ENCODE measurements at regions not wholly inside any gene's neighbourhood (a gene's known extent, or its start where the extent isn't known, plus 50 kb on each side); places are given as distances from the start of the nearest gene placed in this dataset.

DNA sequence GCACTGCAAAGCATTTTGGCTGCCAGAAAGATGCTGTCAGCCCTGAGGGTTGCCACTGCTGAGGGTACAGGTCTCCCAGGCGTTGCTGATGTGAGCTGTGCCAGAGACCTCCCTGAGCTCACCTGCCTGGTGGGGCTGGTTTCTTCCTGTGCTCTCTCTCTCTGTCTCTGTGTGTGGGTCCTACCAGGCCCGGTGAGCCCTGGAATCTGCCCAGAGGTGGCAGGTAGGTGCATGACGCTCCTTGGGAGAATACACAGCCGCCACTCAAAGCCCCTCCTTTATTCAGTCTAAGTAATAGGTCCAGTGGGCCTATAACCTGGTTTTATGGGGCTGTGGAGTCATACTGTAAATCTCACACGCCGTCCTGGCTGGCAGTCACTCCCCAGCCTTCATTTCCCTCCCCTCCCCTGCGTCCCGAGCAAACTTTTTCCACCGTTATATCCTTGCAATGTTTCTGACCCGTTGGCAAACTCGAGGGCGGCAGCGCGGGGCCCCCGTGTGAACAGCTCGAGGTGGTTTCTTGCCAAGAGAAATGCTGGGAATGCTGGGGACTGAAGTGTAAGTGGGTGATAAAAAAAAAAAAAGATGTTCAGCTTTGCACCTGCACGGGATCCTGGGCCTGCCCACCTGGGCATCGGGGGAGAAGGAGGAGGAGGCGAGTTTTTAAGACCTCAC lies 245.9 kb downstream of the CRLF2 start:
- H3K79me2 ChIP-seq (replicated peaks; ENCODE audit: insufficient read depth) = no peaks in the 10 kb centered on the region
- H3K27ac ChIP-seq (ENCODE audit: low read depth) = no peak overlapping the region
- H4K20me1 ChIP-seq (replicated peaks; ENCODE audit: insufficient read depth) = no peaks in the 10 kb centered on the region
- Mint-ChIP-seq H3K4me3 (no peak overlapping the region), H3K4me1 (no peaks in the 10 kb centered on the region), H3K27me3 (ENCODE audit: insufficient read depth, low read depth, poor library complexity) (peaks cover 2% of the 10 kb centered on the region), H3K27ac (no peak overlapping the region), H3K36me3 (ENCODE audit: low read depth) (peaks cover 23% of the 10 kb centered on the region), H3K9me3 (peaks cover 37% of the 10 kb centered on the region)
- no peaks in the 10 kb centered on the region for H3K36me3 ChIP-seq (ENCODE audit: insufficient read depth)
- no peaks in the 10 kb centered on the region for H3K27me3 ChIP-seq (ENCODE audit: insufficient read depth)
- H3K9me2 ChIP-seq (ENCODE audit: insufficient read depth) = no peaks in the 10 kb centered on the region
- no peak for TF ChIP-seq NANOG (IDR thresholded peaks at IDR 0.05; ENCODE audit: borderline replicate concordance)
- no peak for TF ChIP-seq ETS1 (IDR thresholded peaks at IDR 0.05)
- TF ChIP-seq STAT1 (IDR thresholded peaks at IDR 0.05; ENCODE audit: unreplicated experiment) = no peak
- DNase-seq (ENCODE audit: low spot score) (no peak), ATAC-seq (no peak)
- H3F3A ChIP-seq (replicated peaks; ENCODE audit: low read depth) = no peaks in the 10 kb centered on the region
- H3K4me1 ChIP-seq (ENCODE audit: insufficient read depth) = no peaks in the 10 kb centered on the region; the same call in 1 of the 2 replicates
- H2AFZ ChIP-seq = no peak overlapping the region
- no peak overlapping the region for H3K4me2 ChIP-seq
- no peak overlapping the region for H3K4me3 ChIP-seq

DNA sequence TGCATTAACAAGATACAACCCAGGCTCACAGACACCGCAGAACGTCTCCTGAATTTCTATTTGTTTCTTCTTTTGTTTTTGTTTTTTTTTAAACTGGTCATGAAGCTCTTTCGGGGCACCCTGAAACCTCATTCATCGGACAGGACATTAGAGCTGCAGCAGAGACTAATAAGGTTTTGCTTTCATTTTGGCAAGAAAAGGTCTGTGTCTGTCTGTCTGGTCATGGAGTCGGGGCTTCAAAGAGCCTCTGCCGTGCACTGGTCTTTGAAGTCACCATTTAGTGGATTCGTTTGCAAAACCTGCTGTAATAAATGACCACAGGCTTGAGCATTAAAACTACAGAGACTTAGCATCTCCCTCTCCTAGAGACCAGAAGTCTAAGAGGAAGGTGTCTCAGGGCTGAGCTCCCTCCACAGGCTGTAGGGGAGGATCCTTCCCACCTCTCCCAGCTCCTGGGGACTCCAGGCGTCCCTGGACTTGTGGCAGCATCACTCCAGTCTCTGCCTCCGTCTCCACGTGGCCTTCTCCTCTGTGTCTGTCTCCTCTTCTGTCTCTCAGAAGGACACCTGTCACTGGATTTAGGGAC lies 247.5 kb downstream of the CRLF2 start:
- no peak for DNase-seq (ENCODE audit: low spot score)
- Histone ChIP-seq H2AFZ (peak overlapping the region; percentile 52; the same call in 1 of the 2 replicates), H3K4me2 (no peak overlapping the region), H3K36me3 (ENCODE audit: insufficient read depth) (no peaks in the 10 kb centered on the region), H3F3A (replicated peaks; ENCODE audit: low read depth) (no peaks in the 10 kb centered on the region), H3K27me3 (ENCODE audit: insufficient read depth) (no peaks in the 10 kb centered on the region), H3K27ac (ENCODE audit: low read depth) (no peak overlapping the region), H3K4me1 (ENCODE audit: insufficient read depth) (peaks cover 9% of the 10 kb centered on the region), H3K4me3 (no peak overlapping the region), H3K79me2 (replicated peaks; ENCODE audit: insufficient read depth) (no peaks in the 10 kb centered on the region), H4K20me1 (replicated peaks; ENCODE audit: insufficient read depth) (no peaks in the 10 kb centered on the region), H3K9me2 (ENCODE audit: insufficient read depth) (no peaks in the 10 kb centered on the region)
- Mint-ChIP-seq H3K4me1 (no peaks in the 10 kb centered on the region), H3K36me3 (ENCODE audit: low read depth) (peaks cover 31% of the 10 kb centered on the region), H3K27ac (no peak overlapping the region), H3K27me3 (ENCODE audit: insufficient read depth, low read depth, poor library complexity) (peaks cover 2% of the 10 kb centered on the region), H3K4me3 (no peak overlapping the region), H3K9me3 (peaks cover 37% of the 10 kb centered on the region)
- ATAC-seq = no peak
- TF ChIP-seq ZNF331 (CRISPR knock-in tag; IDR thresholded peaks at IDR 0.05; ENCODE audit: low read depth) (no peak), ZNF114 (CRISPR knock-in tag; IDR thresholded peaks at IDR 0.05) (no peak), ETS1 (IDR thresholded peaks at IDR 0.05) (no peak), POLR2AphosphoS5 (IDR thresholded peaks at IDR 0.05; ENCODE audit: low read depth) (no peak), STAT1 (IDR thresholded peaks at IDR 0.05; ENCODE audit: unreplicated experiment) (no peak), JUNB (IDR thresholded peaks at IDR 0.05; ENCODE audit: unreplicated experiment) (no peak), EZH2phosphoT487 (IDR thresholded peaks at IDR 0.05; ENCODE audit: unreplicated experiment) (no peak), EZH2 (IDR thresholded peaks at IDR 0.05; ENCODE audit: low read depth, unreplicated experiment) (no peak), NANOG (IDR thresholded peaks at IDR 0.05; ENCODE audit: borderline replicate concordance) (no peak)
- TF ChIP-seq, protein P1, sequence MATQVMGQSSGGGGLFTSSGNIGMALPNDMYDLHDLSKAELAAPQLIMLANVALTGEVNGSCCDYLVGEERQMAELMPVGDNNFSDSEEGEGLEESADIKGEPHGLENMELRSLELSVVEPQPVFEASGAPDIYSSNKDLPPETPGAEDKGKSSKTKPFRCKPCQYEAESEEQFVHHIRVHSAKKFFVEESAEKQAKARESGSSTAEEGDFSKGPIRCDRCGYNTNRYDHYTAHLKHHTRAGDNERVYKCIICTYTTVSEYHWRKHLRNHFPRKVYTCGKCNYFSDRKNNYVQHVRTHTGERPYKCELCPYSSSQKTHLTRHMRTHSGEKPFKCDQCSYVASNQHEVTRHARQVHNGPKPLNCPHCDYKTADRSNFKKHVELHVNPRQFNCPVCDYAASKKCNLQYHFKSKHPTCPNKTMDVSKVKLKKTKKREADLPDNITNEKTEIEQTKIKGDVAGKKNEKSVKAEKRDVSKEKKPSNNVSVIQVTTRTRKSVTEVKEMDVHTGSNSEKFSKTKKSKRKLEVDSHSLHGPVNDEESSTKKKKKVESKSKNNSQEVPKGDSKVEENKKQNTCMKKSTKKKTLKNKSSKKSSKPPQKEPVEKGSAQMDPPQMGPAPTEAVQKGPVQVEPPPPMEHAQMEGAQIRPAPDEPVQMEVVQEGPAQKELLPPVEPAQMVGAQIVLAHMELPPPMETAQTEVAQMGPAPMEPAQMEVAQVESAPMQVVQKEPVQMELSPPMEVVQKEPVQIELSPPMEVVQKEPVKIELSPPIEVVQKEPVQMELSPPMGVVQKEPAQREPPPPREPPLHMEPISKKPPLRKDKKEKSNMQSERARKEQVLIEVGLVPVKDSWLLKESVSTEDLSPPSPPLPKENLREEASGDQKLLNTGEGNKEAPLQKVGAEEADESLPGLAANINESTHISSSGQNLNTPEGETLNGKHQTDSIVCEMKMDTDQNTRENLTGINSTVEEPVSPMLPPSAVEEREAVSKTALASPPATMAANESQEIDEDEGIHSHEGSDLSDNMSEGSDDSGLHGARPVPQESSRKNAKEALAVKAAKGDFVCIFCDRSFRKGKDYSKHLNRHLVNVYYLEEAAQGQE (IDR thresholded peaks at IDR 0.05; ENCODE audit: unreplicated experiment) = no peak

All from GM23338 (cell line).